GM12873 (cell line): ENCODE measurements at regions not wholly inside any gene's neighbourhood (a gene's known extent, or its start where the extent isn't known, plus 50 kb on each side); places are given as distances from the start of the nearest gene placed in this dataset.

Experiments used
- CTCF ChIP-seq: IDR thresholded peaks from 2 replicates; pipeline ENCODE4 v1.5.1; 2012; ENCODE audit warnings: low read depth, mild to moderate bottlenecking, moderate library complexity, low read length, control low read depth; ENCODE audit not compliant: insufficient read depth; ENCODE audit errors: missing control alignments

DNA sequence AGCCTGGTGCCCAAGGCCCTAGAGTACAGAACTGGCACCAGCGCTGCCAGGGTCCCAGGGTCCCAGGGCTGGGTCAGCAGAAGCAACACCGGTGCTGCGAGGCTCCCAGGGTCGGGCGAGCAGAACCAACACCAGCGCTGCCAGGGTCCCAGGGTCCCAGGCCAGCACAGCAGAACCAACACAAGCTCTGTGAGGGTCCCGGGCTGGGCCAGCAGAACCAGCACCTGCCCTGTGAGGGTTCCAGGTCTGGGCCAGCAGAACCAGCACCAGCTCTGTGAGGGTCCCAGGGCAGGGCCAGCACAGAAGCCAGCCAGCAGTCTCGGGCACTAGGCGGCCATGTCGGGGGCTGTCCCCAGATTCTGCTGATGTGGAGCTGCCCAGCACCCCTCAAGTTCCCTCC is 93.1 kb downstream of the GALR1 start:
- no peak for TF ChIP-seq CTCF

DNA sequence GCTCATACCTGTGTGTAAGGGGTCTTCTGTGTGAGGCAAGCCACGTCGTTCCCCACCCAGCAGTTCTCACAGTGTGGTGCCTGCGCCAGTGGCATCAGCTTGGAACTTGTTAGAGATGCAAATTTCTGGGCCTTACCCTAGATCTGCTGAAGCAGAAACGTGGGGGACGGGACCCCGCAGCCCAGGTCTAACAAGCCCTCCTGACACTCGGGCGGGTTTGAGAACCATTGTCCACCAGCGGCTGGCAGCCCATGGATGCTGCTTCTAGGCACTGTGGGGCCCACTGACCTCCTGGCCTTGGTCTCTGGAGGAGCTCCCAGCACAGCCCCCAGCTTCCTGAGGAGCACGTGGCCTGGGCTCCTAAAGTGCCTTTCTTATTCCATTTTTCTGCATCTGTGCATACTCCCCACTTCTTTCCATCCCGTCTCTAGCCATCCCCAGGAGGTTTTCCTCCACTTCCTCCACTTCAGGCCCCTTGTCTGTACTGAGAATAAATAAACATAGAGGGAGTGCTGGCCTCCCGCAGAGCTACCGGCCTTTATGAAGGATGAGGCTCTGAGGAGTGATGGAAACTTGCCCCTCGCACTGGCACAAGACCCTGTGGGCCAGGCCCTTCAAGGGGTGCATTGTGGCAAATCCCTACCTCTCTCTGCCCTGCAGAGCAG is 94.3 kb downstream of the GALR1 start:
- no peak for TF ChIP-seq CTCF

DNA sequence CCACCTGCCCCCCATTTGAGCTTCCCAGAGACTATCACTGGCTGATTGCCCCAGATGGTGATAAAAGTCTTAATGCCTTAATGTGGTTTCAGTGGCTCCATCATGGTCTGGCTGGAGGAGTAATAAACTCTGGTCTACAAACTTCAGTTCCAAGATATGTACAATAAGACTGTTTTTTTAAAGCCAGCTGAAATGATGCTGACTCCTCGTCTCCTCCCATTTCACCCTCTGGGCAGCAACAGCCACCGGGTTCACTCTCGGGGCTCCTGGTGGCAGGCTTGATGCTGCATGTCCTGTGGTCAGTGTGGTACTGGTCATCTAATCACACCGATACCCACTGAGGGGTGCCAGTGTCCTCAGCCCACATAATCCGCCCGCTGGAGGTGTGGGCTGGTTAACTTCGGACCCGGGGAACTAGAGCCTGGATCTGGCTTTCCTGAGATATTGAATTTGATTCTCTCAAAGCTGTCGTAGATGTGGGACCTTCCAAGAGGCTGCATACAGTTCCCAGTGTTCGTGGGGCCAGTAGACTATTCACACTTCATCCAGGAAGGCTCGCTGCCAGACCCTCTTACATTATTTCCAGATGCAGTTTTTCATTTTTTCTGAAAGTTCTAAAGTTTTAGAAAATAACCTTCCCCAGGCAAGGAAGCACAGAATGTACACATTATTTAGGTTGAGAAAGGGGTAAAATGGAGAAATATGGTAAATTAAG is 95.3 kb downstream of the GALR1 start:
- no peak for TF ChIP-seq CTCF

DNA sequence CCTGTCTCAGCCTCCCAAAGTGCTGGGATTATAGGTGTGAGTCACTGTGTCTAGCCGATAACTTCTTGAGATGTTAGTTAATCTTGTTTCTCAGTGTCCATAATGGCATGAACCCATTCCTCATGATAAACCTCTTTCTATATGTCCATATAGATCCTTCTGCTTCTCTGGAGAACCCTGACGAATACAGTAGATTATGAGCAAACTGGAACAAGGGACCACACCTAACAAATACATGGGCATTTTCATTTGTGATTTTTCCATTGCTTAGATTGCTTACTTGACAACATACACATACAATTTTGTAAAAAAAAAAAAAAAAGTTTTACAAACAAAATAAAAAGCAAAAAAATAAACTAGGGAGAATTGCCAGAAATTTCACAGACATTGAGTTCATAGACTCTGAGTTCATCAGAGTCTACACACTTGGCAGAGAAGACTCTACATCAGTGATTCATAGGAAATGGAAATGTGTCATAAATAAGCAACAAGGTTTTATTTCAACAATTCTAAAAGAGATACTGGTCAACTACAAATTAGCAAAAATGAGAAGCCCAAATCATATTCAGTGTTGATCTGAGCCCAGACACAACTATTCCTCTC is 96.7 kb downstream of the GALR1 start:
- TF ChIP-seq CTCF = no peak

- peak; percentile 24 for TF ChIP-seq CTCF
Observed at GRCh38 chr18:77353349-77353748, 103.7 kb downstream of the GALR1 start.

- TF ChIP-seq CTCF = no peak
Observed at GRCh38 chr18:77359561-77360314, 110.1 kb downstream of the GALR1 start.

- TF ChIP-seq CTCF = no peak
Observed at GRCh38 chr18:77360315-77361190, 110.9 kb downstream of the GALR1 start.
